HG03571 (cell line): ENCODE measurements at regions not wholly inside any gene's neighbourhood (a gene's known extent, or its start where the extent isn't known, plus 50 kb on each side); places are given as distances from the start of the nearest gene placed in this dataset.

ENCODE experiments used
- ATAC-seq: cut with Tn5 transposase; IDR thresholded peaks from one replicate; pipeline ENCODE4 v1.9.1; 2021; ENCODE audit not compliant: unreplicated experiment

DNA sequence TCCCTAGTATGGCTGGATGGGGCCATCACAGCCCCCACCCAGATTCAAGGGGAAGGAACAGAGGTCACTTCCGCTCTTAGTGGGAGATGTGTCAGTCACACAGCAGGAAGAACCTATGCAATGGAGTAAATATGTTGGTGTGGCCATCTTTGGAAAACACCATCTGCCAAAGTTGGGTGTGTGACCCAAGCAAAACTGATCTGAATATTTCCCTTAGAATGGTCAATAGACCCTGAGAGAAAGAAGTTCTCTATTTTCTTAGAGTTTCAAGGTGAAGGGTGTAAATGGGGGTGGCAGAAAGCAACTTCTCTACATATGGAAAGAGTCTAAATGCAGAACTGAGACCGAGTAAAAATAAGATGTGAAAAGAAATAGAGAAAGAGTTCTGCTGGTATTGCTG lies 212.7 kb downstream of the ESM1 start:
- no peak for ATAC-seq

DNA sequence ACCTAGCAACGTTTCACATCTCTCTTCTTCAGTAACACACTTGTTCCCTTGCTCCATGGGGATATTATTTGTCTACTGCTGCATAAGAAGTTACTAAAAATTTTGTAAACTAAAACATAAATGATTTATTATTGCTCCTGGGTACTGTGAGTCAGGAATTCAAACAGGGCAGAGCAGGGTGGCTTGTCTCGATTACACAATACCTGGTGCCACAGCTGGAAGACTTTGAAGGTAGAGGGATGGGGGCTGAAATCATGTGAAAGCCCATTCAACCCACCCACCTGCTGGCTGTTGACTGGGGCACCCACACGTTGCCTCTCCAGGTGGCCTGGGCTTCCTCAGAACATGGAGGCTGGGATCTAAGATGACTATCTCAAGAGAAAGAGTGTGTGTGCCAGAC lies 213.2 kb downstream of the ESM1 start:
- no peak for ATAC-seq

DNA sequence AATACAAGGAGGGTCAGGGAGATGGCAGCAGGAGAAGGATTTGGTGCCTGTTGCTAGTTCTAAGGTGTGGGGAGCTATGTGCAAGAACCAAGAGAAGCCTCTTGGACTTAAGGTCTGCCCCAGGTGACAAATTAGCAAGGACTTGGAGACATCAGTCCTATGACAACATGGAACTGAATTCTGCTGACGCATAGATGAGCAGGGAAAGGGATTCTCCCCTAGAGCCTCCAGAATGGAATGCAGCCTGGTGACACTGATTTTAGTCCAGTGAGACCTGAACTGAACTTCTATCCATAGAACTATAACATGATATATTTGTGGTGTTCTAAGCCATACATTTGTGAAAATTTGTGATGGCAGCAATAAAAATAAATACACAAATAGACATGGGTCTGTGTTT lies 215.6 kb downstream of the ESM1 start:
- ATAC-seq = no peak

DNA sequence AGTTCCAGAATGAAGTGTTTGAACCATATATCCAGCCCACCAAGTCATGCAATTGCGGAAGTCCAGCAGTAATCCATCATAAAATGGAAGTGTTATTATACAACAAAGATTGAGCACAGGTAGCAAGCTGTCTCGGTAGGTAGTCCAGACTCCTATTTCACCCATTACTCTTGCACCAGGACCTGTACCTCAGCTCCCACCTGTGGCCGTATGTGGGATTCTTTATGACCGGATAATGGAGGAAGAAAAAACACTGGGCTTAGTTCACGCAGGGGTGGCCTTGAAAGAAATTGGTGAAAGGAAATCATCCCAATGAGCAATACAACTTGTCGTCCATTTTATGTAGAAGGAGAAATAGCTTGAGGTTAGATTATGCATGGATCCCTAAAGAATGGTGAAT lies 216.3 kb downstream of the ESM1 start:
- ATAC-seq = no peak

DNA sequence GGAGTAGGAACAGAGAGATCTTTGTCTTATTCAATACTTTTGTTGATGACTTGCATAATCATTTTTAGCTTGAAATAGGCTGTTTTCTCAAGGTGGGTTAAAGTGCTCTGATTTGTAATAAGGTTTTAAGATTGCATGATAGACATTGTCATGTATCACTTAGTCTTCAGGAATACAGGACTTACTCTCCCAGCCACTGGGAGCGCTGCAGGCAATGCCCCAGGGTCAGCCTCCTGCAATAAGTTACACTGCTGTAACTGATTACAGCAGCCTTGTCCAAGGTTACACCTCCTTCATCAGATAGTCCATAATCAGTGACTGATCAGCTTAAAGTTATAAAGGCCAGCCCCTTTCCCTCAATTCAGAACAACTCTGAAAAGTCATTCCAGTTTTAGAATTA lies 218.6 kb downstream of the ESM1 start:
- no peak for ATAC-seq

DNA sequence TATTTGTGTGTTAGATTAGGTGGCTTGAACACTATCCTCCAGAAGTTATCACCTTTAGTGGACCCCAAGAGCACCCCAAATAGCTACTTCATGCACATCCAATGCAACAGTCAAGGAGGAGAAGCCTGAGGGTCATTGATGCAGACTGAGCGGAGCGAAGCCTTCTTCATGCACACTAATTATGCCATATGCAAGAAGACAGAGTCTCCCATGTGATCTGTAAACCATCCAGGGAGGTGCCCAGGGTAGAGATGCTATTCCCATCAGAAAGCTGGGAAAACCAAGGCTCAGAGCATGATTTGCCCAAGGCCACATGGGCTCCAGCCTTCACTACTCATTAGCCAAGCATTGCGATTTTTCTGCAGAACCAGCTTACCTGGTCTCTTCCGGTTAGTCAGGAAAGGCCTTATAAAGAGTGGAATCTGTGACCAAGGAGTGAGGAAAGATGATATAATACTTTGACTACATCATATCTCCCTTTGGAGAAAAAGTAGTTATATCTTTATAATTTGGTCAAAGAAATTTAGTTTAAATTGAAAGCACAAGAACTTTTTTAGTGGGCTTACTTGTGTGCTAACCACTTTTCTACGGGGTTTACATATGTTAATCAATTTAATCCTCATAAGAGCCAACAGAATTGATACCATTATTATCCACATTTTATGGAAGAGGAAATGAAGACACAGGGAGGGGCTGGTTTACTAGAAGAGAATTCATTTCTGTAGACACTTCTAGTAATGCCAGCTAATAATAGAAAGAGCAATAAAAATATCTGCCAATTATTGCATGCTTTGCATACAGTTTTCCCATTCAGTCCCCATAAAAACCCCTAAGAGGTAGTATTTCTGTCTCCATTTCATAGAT lies 220.0 kb downstream of the ESM1 start:
- ATAC-seq = no peak

DNA sequence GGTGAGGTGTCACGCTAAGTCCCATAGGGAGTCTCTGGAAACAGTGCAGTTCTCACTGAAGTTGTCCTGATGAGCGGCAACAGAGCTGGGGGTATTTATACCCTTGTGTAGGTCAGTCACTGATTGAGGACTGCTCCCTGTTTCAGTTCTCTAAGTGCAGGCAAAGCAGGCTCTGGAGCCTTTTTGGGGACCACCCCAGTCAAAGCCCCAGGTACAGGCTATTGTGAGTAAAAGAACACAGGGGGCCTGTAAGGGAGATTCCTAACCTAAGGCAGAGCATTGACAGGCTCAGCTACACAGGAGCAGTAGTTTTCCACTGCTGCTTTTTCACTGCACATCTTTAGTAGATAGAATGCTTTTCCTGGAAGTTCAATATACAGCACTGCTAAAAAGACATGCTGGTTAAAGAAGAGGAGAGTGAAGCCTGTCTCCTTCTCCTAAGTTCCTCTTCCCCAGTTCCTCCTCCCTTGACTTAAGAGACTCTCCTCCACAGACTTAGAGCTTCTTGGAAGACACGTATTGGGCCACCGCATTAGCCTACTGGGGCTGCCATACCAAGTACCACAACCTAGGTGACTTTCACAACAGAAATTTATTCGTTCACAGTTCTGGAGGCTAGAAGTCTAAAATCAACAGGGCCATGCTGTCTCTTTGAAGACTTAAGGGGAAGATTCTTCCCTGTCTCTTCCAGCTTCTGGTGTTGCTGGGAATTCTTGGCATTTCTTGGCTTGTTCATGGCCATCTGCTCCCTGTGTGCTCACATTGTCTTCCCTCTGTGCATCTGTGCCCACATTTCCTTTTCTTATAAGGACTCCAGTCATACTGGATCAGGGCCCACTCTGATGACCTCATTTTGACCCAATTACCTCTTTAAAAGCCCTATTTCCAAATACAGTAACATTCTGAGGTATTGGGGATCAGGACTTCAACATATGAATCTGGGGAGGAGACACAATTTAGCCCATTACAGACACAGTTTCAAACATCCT lies 221.0 kb downstream of the ESM1 start:
- no peak for ATAC-seq

DNA sequence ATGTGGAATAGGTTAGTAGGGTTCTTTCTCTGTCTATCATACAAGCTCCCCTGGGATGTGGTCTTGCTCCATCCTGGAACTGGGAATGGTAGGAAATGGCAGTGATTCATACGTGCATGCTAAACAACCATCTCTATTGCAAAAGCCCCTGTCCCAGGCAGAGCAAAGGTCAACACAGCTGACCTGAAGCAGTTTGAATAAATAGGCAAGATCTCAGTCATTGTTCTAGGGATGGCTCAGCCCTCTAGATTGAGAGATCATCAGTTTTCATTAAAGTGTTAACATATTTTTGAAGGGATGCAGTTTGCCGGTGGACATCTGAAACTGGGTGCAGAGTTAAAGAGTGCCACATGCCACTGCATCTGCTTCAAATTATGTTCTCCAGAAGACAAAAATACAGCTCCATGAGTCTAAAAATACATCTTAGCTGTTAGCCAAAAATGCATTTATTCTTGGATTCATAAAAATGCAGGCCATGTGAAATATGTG lies 224.1 kb downstream of the ESM1 start:
- no peak for ATAC-seq

DNA sequence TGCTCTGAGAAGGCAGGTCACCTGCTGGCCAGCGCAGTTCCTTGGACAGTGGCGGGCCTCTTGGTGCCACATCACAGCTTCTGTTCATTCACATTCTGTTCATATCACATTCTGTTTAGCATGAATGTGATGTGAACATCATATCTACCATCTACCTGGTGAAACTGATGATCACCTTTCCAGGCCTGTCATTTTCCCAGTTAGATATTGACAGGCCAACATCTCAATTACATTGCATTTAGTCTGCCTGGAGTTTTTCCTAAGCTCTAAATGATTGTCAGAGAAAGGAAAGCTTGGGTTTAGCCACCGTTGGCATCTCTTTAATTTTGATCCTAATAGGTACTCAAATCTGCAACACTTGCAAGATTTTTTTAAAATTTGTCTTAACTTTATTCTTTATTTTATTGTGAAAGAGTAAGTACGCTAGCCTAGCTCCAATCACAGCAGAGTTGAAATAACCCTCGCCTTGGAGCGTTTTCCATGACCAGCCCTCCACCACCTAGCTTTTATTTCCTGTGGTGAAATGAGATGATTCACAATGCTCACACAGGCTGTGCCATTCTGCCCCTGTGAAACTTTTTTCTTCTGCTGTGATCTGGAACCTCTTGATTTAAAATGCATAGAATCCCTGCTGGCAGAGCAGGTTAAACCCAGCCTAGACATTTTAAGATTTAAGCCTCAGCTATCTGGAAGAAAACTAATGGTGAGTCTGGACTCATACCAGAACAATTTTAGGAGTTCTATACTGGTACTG lies 225.0 kb downstream of the ESM1 start:
- no peak for ATAC-seq

DNA sequence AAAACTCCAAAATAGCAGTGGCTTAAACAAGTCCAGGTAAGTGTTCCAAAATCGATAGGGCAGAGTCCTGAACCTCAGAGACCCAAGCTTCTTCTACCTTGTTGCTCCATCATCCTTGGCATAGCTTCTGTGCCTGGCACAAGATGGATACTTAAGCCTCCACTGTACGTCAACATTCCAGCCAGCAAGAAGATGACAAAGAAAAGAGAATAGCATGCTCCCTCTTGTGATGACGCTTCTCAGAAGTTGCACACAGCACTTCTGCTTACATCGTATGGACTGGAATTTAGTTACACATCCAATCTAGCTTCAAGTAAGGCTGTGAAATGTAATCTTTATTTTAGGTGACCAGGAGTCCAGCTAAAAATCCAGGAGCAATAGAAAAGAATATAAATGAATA lies 227.4 kb downstream of the ESM1 start:
- no peak for ATAC-seq

DNA sequence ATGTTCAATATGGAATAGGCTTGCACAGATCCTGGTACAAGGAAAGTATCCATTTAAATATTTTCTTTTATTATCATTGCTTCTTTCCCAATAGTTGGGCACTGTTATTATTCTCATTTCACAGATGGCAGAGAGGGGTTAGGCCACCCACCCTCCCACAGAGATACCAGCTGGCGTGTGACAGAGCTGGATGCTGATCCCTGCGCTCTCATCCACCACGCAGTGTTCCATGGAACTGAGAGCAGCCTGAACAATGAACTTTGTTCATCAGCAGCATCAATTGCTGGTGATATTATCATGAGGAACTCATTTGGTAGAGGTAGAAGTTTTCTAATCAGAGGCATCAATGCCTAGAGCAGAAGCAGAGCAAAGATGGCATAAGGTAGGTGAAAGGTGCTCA lies 227.9 kb downstream of the ESM1 start:
- ATAC-seq = no peak

DNA sequence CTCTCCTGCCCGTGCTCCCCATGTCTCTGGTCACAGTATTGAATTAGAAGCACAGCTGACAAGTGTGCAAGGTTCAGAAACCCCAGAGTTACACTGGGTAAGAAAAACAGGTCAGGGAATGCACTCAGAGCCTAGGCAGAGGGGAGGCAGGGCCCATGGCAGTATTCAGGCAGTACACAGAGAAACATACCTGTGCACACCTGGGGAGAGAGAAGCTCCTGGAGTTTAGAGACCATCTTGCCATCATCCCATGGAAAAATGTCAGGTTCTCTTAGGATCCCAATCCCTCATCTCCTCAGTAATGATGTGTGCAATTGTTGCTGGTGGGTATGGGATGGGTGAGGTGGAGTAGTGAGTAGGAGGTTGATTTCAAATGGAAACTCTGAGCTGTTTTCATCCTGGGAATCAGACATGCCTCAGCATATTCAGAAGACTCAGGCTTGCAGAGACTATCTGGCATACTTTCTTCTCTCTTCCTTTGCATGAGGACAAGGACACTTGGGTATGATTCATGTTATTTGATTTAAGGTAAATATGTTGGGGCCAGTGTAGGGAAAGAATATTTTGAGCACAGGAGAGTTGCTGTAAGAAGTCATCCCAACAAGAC lies 228.5 kb downstream of the ESM1 start:
- no peak for ATAC-seq

DNA sequence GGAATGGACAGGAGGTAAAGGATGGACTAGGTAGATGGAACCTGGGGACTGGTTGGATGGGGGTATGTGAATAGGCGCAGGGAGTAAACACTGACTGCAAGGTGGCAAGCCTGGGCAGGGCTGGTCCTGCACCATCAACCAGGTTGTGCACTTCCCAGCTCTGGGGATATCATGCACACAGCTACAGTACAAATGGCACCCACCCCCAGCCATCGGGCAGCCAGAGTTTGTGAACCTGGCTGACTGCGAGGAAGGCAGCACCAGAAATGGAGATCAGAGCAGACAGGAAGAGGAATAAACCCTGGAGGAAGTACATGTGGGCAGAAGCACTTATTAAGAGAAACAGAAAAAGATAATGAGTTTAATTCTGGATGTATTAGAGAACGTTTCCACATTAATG lies 229.1 kb downstream of the ESM1 start:
- no peak for ATAC-seq

DNA sequence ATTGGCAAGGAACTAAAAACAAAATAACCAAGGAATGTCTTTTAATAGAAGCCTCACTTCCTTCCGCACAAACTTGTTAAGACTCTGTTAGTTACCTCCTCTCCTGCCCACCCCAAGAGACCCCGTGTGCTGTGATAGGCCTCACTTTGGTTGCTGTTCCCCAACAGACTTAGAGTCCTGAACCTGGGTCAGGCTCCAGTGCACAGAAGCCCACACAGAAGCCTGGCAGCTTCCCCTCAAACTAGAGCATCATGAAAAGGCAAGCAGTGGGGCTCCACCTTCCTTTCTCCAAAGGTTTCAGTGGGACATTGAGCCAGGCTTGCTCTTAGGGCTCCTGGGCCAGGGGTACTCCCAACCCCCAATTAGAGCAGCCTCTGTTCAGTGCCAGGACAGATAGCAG lies 230.5 kb downstream of the ESM1 start:
- no peak for ATAC-seq

DNA sequence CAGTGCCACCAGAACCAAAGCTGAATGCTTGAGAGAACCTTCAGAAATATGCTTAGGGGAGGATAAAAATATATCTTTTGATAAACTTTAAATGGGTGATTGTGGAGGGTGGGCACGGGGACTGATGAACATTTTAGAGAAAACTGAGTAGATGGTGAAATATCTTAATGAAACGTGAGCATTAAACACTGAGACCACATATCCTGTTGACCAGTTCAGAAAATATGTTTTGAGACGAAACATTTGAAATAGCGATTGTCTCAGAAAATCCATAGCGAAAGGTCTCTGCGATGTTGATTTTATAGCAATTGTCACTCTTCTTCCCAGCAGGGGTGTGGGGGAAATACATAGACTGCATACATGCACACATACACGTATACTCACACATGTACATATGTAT lies 231.0 kb downstream of the ESM1 start:
- ATAC-seq = no peak

DNA sequence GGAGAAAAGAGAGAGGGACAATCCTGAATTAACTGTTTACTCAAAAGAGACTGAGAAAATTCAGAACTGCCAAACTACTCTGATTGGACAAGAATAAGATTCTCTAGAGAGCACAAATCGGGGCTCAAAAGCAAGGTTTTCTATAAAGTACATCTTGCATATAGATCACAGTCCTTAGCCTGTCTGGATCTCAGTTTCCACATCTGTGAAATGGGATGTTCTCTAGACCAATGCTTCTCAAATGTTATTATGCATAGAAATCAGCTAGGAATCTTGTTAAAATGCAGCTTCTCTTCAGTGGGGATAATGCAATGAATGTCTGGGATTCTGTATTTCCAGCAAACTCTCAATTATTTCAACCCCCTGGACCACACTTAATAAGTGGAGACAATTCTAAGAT lies 231.6 kb downstream of the ESM1 start:
- ATAC-seq = no peak

DNA sequence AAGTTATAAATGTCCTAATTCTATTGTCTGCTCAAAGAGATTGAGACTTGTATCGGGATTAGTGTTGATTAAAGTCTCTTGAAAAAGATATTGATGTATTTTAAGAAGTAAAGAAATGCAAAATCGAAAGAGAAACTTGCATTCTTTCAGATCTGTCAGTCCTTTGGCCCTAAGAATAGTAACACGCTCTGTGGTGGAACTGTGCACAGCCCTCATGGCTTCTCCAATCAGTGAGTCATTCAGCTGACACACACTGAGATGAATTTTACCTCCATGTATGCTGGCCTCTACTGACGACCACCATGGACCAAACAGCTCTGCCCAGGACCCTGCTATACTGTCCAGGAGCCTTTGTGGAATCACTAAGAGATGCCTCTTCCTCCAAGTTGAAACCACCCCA lies 232.4 kb downstream of the ESM1 start:
- peak; percentile 53 for ATAC-seq

DNA sequence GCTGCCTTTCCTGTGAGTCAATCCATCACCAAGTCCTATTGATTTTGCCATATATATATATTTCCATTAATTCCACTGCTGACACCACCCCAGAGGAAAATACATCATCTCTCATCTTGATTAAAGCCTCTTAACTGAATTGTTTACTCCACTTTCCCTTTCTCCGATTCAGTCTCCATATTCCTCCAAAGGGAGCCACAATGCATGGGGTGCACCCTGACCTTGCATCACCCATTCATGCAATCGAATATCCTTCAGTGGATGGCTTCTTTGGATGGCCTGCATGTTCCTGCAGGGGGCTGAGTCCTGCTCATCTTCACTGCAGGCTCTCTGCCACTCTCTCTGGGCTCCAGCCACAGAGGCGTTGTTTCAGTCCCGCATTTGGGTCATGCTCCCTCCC lies 231.0 kb downstream of the SNX18 start:
- ATAC-seq = no peak

DNA sequence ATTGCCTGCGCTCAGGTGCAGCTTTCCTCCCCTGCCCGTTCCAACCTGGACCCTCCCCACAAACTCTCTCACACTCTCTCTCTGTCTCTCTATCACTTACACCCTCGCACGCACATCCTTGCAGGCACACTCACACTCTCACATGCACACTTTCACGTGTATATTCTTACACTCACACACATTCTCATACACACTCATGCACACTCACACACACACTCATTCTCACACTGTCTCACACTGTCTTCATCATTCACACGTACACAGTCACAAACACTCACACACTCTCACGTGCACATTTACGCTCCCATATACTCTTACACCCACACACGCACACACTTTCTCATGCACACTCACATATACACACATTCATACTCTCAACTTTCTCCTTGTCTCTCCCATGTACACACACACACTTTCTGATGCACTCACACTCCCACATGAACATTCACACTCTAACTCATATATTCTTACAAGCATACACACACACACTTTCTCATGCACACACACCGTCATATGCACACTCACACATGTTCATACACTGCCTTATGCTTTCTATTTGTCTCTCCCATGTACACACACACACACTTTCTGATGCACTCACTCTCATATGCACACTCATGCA lies 229.3 kb downstream of the SNX18 start:
- no peak for ATAC-seq

DNA sequence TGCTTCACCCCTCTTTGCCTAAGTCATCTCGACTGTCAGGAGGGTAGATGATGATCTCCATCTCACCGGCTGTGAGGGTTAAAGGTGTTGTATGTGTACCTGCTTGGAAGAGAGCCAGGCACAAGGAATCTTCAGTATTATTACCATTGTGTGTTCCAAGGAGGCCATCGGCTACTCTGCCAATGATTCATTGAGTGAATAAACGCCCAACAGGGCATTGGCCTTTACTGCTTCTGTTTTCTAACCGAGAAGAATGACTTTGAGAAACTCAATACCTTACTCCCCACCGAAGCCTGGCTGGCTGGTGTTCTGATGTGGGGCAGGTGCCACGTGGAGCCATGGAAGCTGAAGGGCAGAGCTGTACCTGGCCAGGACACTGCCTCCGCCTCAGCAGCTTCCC lies 228.8 kb downstream of the SNX18 start:
- no peak for ATAC-seq
